K562 (cell line): ENCODE measurements at regions not wholly inside any gene's neighbourhood (a gene's known extent, or its start where the extent isn't known, plus 50 kb on each side); places are given as distances from the start of the nearest gene placed in this dataset.

ENCODE experiments used
- ATAC-seq: fragments of 200-7000 bp; cut with Tn5 transposase; 3 replicates; pipeline ENCODE4 v1.9.1; 2020; ENCODE audit warnings: moderate library complexity
- BruUV-seq: library from RNA; stranded (reverse); fragments of 400-500 nt; replicated peaks from 2 replicates; lab custom pipeline; 2021; lab: Mats Ljungman, UMichigan
- CTCF ChIA-PET: fragments of 300-600 bp; formaldehyde crosslinking; extraction: SDS; loops from one replicate; lab custom pipeline; 2021; ENCODE audit warnings: low intra/inter-chr PET ratio; lab: Yijun Ruan, JAX
- POLR2A ChIA-PET: fragments of 300-600, 350-650 bp; sonication (Branson Sonifier 250); formaldehyde crosslinking; extraction: SDS; loops from one replicate; lab custom pipeline; 2021; ENCODE audit warnings: antibody characterized with exemption, inconsistent platforms; lab: Yijun Ruan, JAX
- DNase-seq, 4 experiments: peaks; one replicate each; pipeline versions ENCODE4 v3.0.0 to v3.0.0-alpha.2; 2011 to 2018; ENCODE audit warnings: low spot score in 3 of 4, mixed read lengths in 3 of 4; ENCODE audit errors: extremely low read depth in 1 of 4
- FAIRE-seq: peaks from 2 replicates; lab custom pipeline; 2011; peaks lifted over from hg19 to GRCh38; lab: Jason Lieb, UNC
- H2AFZ ChIP-seq: 2 replicates; pipeline ENCODE4 v1.6.0; 2011; ENCODE audit warnings: low read depth, low read length, control low read depth, inconsistent platforms
- H3K27ac ChIP-seq: fragments of 200-600 bp; 3 replicates; pipeline ENCODE4 v1.8.0; 2011; ENCODE audit warnings: low read depth, mild to moderate bottlenecking, control low read depth, inconsistent platforms, low read length, moderate library complexity, mixed read lengths; ENCODE audit errors: extremely low read depth
- H3K27me3 ChIP-seq, 2 experiments: fragments of 300-600 bp in 1 of 2; 2 replicates in 1 of 2; 3 replicates in 1 of 2; pipeline versions ENCODE4 v1.6.0 to v1.8.0; 2011; ENCODE audit warnings: inconsistent platforms in 2 of 2, low read length in 2 of 2, mild to moderate bottlenecking in 1 of 2, mixed read lengths in 1 of 2, moderate library complexity in 1 of 2; ENCODE audit not compliant: control insufficient read depth in 2 of 2, insufficient read depth in 2 of 2
- H3K36me3 ChIP-seq: fragments of 300-600 bp; 3 replicates; pipeline ENCODE4 v1.8.0; 2011; ENCODE audit warnings: mild to moderate bottlenecking, low read length, inconsistent platforms; ENCODE audit not compliant: control insufficient read depth, insufficient read depth
- H3K4me1 ChIP-seq, 2 experiments: fragments of 200-600 bp in 1 of 2; replicated peaks in 1 of 2; 2 replicates in 1 of 2; 3 replicates in 1 of 2; pipeline versions ENCODE4 v1.5.1 to v1.8.0; 2011; ENCODE audit warnings: inconsistent platforms in 2 of 2, low read length in 2 of 2, mild to moderate bottlenecking in 1 of 2, mixed read lengths in 1 of 2, moderate library complexity in 1 of 2; ENCODE audit not compliant: control insufficient read depth in 2 of 2, insufficient read depth in 2 of 2
- H3K4me2 ChIP-seq: 2 replicates; pipeline ENCODE4 v1.6.1; 2011; ENCODE audit warnings: low read length, control low read depth, inconsistent platforms, mixed read lengths; ENCODE audit not compliant: insufficient read depth
- H3K4me3 ChIP-seq: fragments of 200-600 bp; sonication (generic), shearing (Covaris generic); 2 replicates; pipeline ENCODE4 v1.5.1; 2016; ENCODE audit warnings: control low read depth, inconsistent platforms
- H3K79me2 ChIP-seq: fragments of 200-600 bp; 3 replicates; pipeline ENCODE4 v1.8.0; 2011; ENCODE audit warnings: low read length, inconsistent platforms; ENCODE audit not compliant: control insufficient read depth, insufficient read depth
- H3K9ac ChIP-seq, 2 experiments: 2 replicates each; pipeline versions ENCODE4 v1.6.0 to v1.6.1; 2011; ENCODE audit warnings: low read depth in 2 of 2, low read length in 2 of 2, control low read depth in 1 of 2, inconsistent platforms in 1 of 2, mild to moderate bottlenecking in 1 of 2, mixed read lengths in 1 of 2; ENCODE audit not compliant: insufficient read depth in 1 of 2
- H3K9me1 ChIP-seq: one replicate; pipeline ENCODE4 v1.6.0; 2011; ENCODE audit warnings: inconsistent platforms, mild to moderate bottlenecking, low read length, moderate library complexity; ENCODE audit not compliant: control insufficient read depth, insufficient read depth
- H3K9me3 ChIP-seq: replicated peaks from 2 replicates; pipeline ENCODE4 v1.5.1; 2011; ENCODE audit warnings: low read depth, low read length, inconsistent platforms; ENCODE audit not compliant: control insufficient read depth, insufficient read depth
- H4K20me1 ChIP-seq: replicated peaks from 2 replicates; pipeline ENCODE4 v1.6.1; 2011; ENCODE audit warnings: low read length, inconsistent platforms, mixed read lengths; ENCODE audit not compliant: control insufficient read depth, insufficient read depth
- BHLHE40 ChIP-seq: IDR thresholded peaks from 2 replicates; pipeline ENCODE4 v1.6.1; 2011; ENCODE audit warnings: low read length, improper control_type of control experiment
- MAFF ChIP-seq: IDR thresholded peaks from 2 replicates; pipeline ENCODE4 v1.6.1; 2012; ENCODE audit warnings: low read length, improper control_type of control experiment
- MAFG ChIP-seq: fragments of 450-650 bp; conservative IDR thresholded peaks from 2 replicates; pipeline ENCODE4 v1.6.1; 2016; ENCODE audit warnings: missing genetic modification characterization, missing compliant biosample characterization
- MAFK ChIP-seq: IDR thresholded peaks from 2 replicates; pipeline ENCODE4 v1.6.1; 2011; ENCODE audit warnings: low read length, improper control_type of control experiment
- NFIX ChIP-seq: fragments of 250-450 bp; sonication (Bioruptor Pico); IDR thresholded peaks from 2 replicates; pipeline ENCODE4 v1.4.0; 2020; ENCODE audit warnings: low read depth, mild to moderate bottlenecking, moderate library complexity
- XRCC4 ChIP-seq: IDR thresholded peaks from one replicate; pipeline ENCODE4 v1.6.1; 2011; ENCODE audit not compliant: insufficient read depth, insufficient read length; ENCODE audit errors: extremely low read depth
- ZNF143 ChIP-seq: sonication (generic); formaldehyde crosslinking; IDR thresholded peaks from 2 replicates; pipeline ENCODE4 v1.9.0; 2022; ENCODE audit warnings: mild to moderate bottlenecking, missing genetic modification reagents
- ZNF316 ChIP-seq: fragments of 450-650 bp; IDR thresholded peaks from 2 replicates; pipeline ENCODE4 v1.6.1; 2016
- WGBS: fragments of 100-300 bp; shearing (Covaris generic); methylation state at CpG from one replicate; pipeline ENCODE4 v1.1.6; 2016; ENCODE audit warnings: low coverage, mixed read lengths; ENCODE audit not compliant: insufficient coverage; ENCODE audit errors: missing lambda C conversion rate; 5-methylcytosine and 5-hydroxymethylcytosine counted together
- in situ Hi-C: fragments of 300-500 bp; cut with MboI; formaldehyde crosslinking; loops from 4 replicates; pipeline ENCODE4 v1.15.0; 2018; ENCODE audit warnings: inconsistent platforms, mixed read lengths
- intact Hi-C: fragments of 100-400 bp; cut with micrococcal nuclease; formaldehyde crosslinking; loops from 2 replicates; pipeline ENCODE4 v1.14.2; 2022

DNA sequence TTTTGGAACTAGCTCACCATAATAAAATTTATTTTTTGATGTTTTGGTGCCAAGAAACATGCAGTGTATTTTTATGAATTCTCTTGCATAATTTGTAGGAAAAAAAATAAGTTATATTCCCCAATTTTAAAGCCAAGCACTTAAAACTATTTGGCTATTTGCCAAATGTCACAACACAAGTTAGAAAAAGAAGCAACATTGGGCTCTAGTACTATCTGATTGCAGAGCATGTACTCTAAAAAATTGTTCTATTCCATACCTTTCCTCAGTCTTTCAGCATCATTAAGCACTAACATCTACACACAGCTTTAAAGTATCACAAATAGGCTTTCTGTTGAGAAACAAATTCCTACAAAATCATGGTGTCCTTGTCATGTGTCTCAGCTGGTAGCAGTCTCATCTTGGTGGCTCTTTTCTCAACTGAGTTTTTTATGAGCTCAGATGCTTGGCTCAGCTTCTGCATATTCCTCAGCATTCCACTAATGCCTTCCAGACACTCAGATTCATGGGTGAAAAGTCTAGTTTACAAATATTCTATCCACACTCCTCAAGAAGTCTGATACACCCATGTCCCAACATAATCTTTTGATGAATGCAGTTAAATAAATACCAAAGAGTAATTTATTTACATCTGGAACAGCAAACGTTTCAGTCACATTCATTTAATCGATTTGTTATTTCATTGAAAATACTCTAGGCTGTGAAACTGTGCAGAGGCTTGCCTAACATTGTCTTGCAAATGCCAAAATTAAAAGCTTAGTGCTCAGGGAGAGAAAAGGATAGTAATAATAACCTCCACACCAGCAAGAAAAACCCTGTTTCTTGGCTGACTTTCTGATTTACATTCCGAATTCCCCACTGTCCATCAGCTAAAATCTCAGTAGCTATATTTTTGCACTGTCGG, 2209.9 kb downstream of the PCDH7 start:
- Histone ChIP-seq H4K20me1 (no peaks in the 10 kb centered on the region), H3K27ac (no peak overlapping the region), H3K27me3 (no peaks in the 10 kb centered on the region), H3K79me2 (no peaks in the 10 kb centered on the region), H3K4me2 (no peak overlapping the region), H3K36me3 (no peaks in the 10 kb centered on the region), H3K9ac (no peak overlapping the region), H3K9me3 (no peaks in the 10 kb centered on the region), H3K4me3 (no peak overlapping the region), H3K4me1 (no peaks in the 10 kb centered on the region), H3K9me1 (no peaks in the 10 kb centered on the region), H2AFZ (no peak overlapping the region)
- FAIRE-seq (no peak), ATAC-seq (no peak), DNase-seq (no peak)
- ChIA-PET CTCF (no interaction called here), POLR2A (no interaction called here)
- in situ Hi-C loops (no loop called here), intact Hi-C loops (no loop called here)
- no TSS peak for BruUV-seq
- WGBS, result 0% methylated on average over 4 of the region's 4 CpGs
- no peak for TF ChIP-seq BHLHE40
- peak; percentile 62 for TF ChIP-seq NFIX (CRISPR knock-in tag)

- Histone ChIP-seq H2AFZ (no peak overlapping the region), H4K20me1 (no peaks in the 10 kb centered on the region), H3K4me2 (no peak overlapping the region), H3K4me3 (no peak overlapping the region), H3K9ac (no peak overlapping the region), H3K36me3 (no peaks in the 10 kb centered on the region), H3K27me3 (no peaks in the 10 kb centered on the region), H3K9me1 (no peaks in the 10 kb centered on the region), H3K4me1 (no peaks in the 10 kb centered on the region), H3K79me2 (no peaks in the 10 kb centered on the region), H3K27ac (no peak overlapping the region), H3K9me3 (no peaks in the 10 kb centered on the region)
- 0% methylated on average over 1 of the region's 1 CpG for WGBS
- TF ChIP-seq MAFK (peak; percentile 46), ZNF143 (no peak), XRCC4 (no peak), MAFF (peak; percentile 44; the same call in 1 of the 2 replicates), ZNF316 (peak; percentile 37; the same call in 1 of the 2 replicates), MAFG (tag) (peak; percentile 26)
- intact Hi-C loops (no loop called here), in situ Hi-C loops (no loop called here)
- no peak for FAIRE-seq
- ChIA-PET CTCF (no interaction called here), POLR2A (no interaction called here)
- BruUV-seq, result no TSS peak
- no peak for DNase-seq
- ATAC-seq, result no peak
These were observed 2210.5 kb downstream of the PCDH7 start for GRCh38 chr4:32930700-32931099.
